ENCODE measurements at regions not wholly inside any gene's neighbourhood (a gene's known extent, or its start where the extent isn't known, plus 50 kb on each side); places are given as distances from the start of the nearest gene placed in this dataset.

- Mint-ChIP-seq H3K27ac (no peak overlapping the region), H3K4me3 (no peak overlapping the region), H3K4me1 (ENCODE audit: low read depth in 2 of 2) (peaks cover 7 to 12% of the 10 kb centered on the region in 2 donors), H3K9me3 (no peaks in the 10 kb centered on the region), H3K36me3 (no peaks in the 10 kb centered on the region), H3K27me3 (peaks cover 8 to 16% of the 10 kb centered on the region in 2 donors)
- ATAC-seq, result no peak
- DNase-seq (ENCODE audit: low spot score), result no peak
Measured at GRCh38 chr2:223701761-223702160, 99.6 kb upstream of the SCG2 start.

GRCh38 chr2:223700221-223700620 lies 98.1 kb upstream of the SCG2 start:
- peaks cover 14 to 20% of the 10 kb centered on the region in 2 donors for H3K27me3 Mint-ChIP-seq
- H3K4me3 Mint-ChIP-seq, result no peak overlapping the region
- no peaks in the 10 kb centered on the region for H3K36me3 Mint-ChIP-seq
- DNase-seq (ENCODE audit: low spot score), result no peak
- peaks cover 7 to 12% of the 10 kb centered on the region in 2 donors for H3K4me1 Mint-ChIP-seq (ENCODE audit: low read depth in 2 of 2)
- ATAC-seq, result no peak
- H3K9me3 Mint-ChIP-seq, result no peaks in the 10 kb centered on the region
- H3K27ac Mint-ChIP-seq, result no peak overlapping the region

GRCh38 chr2:223697892-223698645 lies 95.9 kb upstream of the SCG2 start:
- ATAC-seq, result no peak
- H3K9me3 Mint-ChIP-seq, result no peaks in the 10 kb centered on the region
- H3K36me3 Mint-ChIP-seq, result no peaks in the 10 kb centered on the region
- DNase-seq (ENCODE audit: low spot score), result no peak
- peaks cover 7 to 12% of the 10 kb centered on the region in 2 donors for H3K4me1 Mint-ChIP-seq (ENCODE audit: low read depth in 2 of 2)
- H3K27me3 Mint-ChIP-seq, result peaks cover 17 to 25% of the 10 kb centered on the region in 2 donors
- H3K4me3 Mint-ChIP-seq, result no peak overlapping the region
- H3K27ac Mint-ChIP-seq, result no peak overlapping the region

DNA sequence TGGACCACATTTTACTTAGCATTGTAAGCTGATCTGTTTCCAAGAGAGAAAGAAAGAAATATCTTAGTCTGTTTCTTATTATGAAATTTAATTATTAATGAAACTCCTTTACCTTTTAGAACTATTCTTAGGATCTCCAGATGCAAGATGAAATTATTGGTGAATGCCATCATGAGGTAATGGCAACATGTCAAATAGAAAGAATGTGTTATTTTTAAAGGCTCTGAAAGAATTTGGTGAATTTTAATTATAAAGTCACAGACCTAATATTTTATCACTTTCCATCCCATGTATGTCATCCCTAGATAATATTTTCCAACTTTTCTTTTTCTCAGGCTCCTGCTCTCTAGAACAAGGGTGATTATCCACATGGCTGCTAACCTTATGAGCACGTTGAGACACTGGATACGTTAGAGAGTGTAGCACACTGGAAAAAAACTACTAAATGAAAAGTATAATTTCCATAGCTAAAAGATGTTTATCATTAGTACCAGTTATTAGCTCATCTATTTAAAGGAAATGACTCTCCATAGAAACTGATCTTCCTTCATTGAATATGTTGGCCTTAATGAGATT lies 95.2 kb upstream of the SCG2 start:
- Mint-ChIP-seq H3K27ac (no peak overlapping the region), H3K9me3 (no peaks in the 10 kb centered on the region), H3K4me1 (ENCODE audit: low read depth in 2 of 2) (peaks cover 7 to 12% of the 10 kb centered on the region in 2 donors), H3K36me3 (no peaks in the 10 kb centered on the region), H3K4me3 (no peak overlapping the region), H3K27me3 (peaks cover 13 to 23% of the 10 kb centered on the region in 2 donors)
- DNase-seq (ENCODE audit: low spot score) (no peak), ATAC-seq (no peak)

GRCh38 chr2:223696719-223697118 lies 94.6 kb upstream of the SCG2 start:
- H3K27me3 Mint-ChIP-seq, result peaks cover 18 to 29% of the 10 kb centered on the region in 2 donors
- no peaks in the 10 kb centered on the region for H3K36me3 Mint-ChIP-seq
- no peak for ATAC-seq
- DNase-seq (ENCODE audit: low spot score), result no peak
- no peak overlapping the region for H3K27ac Mint-ChIP-seq
- H3K4me1 Mint-ChIP-seq (ENCODE audit: low read depth in 2 of 2), result peaks cover 7 to 12% of the 10 kb centered on the region in 2 donors
- H3K4me3 Mint-ChIP-seq, result no peak overlapping the region
- no peaks in the 10 kb centered on the region for H3K9me3 Mint-ChIP-seq

DNA sequence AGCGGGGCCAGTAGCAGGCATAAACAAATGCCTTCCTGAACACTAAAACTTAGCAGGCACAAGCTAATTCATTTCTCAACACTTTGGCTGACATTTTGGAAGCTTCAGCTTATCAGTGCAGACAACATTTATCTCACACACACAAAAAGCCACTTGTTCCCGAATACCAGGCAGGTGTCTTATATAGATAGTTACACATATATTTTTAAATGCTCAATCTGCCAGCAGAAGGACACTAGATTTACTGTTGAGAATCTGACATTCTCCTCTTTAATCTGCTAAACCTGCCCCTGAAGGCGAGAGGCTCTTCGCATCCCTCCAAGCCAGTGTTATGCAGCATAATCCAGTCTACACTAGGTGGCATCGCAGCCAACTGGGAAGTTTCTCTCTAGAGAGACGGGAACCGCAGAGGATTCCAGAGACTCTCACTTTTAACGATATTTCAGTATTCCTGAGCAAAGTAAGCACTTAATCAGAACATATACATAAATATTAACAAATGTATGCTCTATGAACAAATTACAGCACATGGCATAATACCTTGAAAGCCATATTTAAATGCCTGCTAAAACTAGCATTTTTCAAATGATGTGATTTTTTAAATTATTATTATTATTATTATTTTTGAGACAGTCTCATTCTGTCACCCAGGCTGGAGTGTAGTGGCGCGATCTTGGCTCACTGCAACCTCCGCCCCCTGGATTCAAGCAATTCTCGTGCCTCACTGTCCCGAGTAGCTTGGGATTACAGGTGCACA lies 90.2 kb upstream of the SCG2 start:
- Mint-ChIP-seq H3K4me3 (no peak overlapping the region), H3K27me3 (peaks cover 19 to 27% of the 10 kb centered on the region in 2 donors), H3K9me3 (no peaks in the 10 kb centered on the region), H3K4me1 (ENCODE audit: low read depth in 2 of 2) (no peaks in the 10 kb centered on the region), H3K36me3 (no peaks in the 10 kb centered on the region), H3K27ac (no peak overlapping the region)
- ATAC-seq (no peak), DNase-seq (ENCODE audit: low spot score) (no peak)

DNA sequence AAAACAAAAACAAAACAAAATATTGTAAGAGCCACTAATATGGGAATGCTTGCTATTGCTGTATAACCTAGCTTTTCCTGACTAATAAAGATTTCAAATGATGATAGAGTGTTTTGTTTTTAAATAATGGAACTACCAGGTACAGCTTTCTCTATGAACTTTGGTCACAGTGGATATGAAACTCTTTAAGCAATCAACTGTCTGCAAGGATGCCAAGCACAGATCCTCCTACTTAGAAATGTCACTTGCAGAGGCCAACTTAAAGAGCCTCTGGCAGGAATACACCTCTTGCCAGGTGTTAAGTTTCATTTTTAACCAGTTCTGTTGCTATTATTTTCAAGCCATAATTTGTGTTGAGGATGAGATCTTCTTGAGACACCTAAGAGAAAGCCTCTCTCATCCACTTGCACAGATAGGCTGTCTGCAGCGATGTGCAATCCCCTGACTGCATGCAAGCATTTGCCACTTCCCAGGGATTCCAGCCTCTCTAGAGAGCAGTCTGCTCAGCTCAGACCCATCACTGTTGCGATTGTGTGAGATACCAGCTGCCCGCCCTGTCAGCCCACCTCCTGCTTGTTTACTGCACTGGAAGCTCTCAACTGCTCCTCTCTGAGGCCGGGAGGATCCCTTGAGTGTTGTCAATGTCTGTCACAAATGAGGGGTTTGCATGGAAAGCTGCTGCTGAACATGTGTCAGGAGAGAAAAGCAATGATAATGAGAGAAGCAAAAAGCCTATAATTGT lies 86.1 kb upstream of the SCG2 start:
- no peak overlapping the region for H3K4me3 Mint-ChIP-seq
- H3K9me3 Mint-ChIP-seq, result no peaks in the 10 kb centered on the region
- no peaks in the 10 kb centered on the region for H3K4me1 Mint-ChIP-seq (ENCODE audit: low read depth in 2 of 2)
- H3K27me3 Mint-ChIP-seq, result peaks cover 8 to 16% of the 10 kb centered on the region in 2 donors
- H3K36me3 Mint-ChIP-seq, result no peaks in the 10 kb centered on the region
- no peak overlapping the region for H3K27ac Mint-ChIP-seq
- DNase-seq (ENCODE audit: low spot score), result no peak
- peak in 1 of 2 donors; percentile 28 for ATAC-seq

GRCh38 chr2:223681125-223681524 lies 79.0 kb upstream of the SCG2 start:
- Mint-ChIP-seq H3K27ac (no peak overlapping the region), H3K9me3 (no peaks in the 10 kb centered on the region), H3K4me1 (ENCODE audit: low read depth in 2 of 2) (no peaks in the 10 kb centered on the region), H3K36me3 (no peaks in the 10 kb centered on the region), H3K27me3 (no peaks in the 10 kb centered on the region), H3K4me3 (no peak overlapping the region)
- DNase-seq (ENCODE audit: low spot score), result no peak
- no peak for ATAC-seq

DNA sequence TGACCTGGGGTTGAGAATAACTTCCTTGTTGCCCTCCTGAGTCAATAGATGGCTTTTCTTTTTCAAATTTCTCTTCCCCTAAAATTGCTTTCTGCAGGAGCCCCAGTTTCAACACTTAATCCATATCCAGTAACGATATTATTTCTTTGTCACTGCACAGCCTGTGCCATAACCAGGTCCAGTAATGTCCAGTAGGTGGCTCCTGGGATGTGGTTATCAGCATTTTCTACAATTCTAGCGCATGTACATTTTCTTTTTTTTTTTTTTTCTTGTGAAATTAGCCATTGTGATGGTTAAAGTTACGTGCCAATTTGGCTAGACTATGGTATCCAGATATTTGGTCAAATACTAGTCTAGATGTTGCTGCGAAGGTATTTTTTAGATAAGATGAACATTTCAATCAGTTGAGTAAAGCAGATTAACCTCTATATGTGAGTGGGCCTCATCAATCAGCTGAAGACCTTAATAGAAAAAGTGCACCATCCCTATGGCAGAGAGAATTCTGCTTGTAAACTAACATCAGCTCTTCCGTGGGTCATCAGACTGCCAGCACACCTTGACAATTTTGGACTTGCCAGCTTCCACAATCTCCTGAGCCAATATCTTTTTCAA lies 72.9 kb upstream of the SCG2 start:
- Mint-ChIP-seq H3K4me1 (ENCODE audit: low read depth in 2 of 2) (no peaks in the 10 kb centered on the region), H3K27ac (no peak overlapping the region), H3K9me3 (no peaks in the 10 kb centered on the region), H3K36me3 (no peaks in the 10 kb centered on the region), H3K4me3 (no peak overlapping the region), H3K27me3 (peaks cover 11 to 21% of the 10 kb centered on the region in 2 donors)
- ATAC-seq, result no peak
- DNase-seq (ENCODE audit: low spot score), result no peak

DNA sequence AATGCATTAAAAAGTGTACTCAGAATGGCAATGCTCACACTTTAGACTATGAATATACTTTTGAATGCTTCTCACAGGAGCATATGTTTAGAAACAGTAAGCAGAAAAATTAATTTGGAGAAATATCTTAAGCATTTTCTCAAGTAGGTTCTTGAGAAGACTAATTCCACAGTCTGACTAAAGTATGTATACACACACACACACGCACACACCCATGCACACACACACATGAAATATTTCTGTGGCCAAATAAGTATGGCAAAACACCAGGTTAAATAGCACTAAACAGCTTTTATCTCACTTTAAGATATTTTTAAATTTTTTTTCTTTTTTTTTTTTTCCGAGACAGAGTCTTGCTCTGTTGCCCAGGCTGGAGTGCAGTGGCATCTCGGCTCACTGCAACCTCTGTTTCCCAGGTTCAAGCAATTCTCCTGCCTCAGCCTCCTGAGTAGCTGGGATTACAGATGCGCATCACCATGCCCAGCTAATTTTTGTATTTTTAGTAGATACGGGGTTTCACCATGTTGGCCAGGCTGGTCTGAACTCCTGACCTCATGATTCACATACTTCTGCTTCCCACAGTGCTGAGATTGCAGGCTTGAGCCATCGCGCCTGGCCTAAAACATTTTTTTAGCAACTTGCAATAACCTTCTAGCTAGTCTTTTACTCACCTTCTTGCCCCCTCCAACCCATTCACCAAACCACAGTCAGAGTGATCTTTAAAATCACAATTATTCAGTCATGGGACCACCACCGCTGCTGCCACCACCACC lies 67.5 kb upstream of the SCG2 start:
- Mint-ChIP-seq H3K4me3 (no peak overlapping the region), H3K9me3 (no peaks in the 10 kb centered on the region), H3K27ac (no peak overlapping the region), H3K27me3 (peaks cover 18 to 40% of the 10 kb centered on the region in 2 donors), H3K36me3 (no peaks in the 10 kb centered on the region), H3K4me1 (ENCODE audit: low read depth in 2 of 2) (no peaks in the 10 kb centered on the region)
- no peak for ATAC-seq
- DNase-seq (ENCODE audit: low spot score), result no peak

DNA sequence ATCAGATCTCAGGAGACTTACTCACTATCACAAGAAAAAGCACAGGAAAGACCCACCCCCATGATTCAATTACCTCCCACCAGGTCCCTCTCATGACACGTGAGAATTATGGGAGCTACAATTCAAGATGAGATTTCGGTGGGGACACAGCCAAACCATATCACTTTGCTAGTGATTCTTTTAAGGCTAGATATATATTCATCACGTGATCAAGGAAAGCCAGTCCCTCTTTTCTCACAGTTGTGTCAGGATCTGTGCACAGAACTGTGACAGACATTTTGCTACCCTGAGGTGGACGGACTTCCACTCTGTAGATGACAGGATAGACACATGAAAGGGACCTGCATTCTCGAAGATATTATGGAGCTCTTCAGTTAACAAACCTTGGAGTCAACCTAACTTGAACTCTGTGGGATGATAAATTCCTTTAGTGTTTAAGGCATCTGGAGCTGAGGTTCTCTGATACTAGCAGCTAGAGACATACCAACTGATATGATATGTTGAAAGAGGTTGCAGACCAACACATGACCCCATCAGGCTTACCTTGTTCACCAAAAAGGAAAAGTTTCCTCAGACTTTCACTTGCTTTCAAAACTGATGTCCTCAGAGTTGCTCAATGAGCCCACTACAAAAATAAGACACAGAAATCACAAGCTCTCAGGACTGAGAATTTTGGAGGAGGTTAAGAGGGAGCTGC lies 66.3 kb upstream of the SCG2 start:
- Mint-ChIP-seq H3K27ac (no peak overlapping the region), H3K9me3 (no peaks in the 10 kb centered on the region), H3K36me3 (no peaks in the 10 kb centered on the region), H3K4me1 (ENCODE audit: low read depth in 2 of 2) (no peaks in the 10 kb centered on the region), H3K27me3 (peaks cover 18 to 42% of the 10 kb centered on the region in 2 donors), H3K4me3 (no peak overlapping the region)
- DNase-seq (ENCODE audit: low spot score) (no peak), ATAC-seq (no peak)

DNA sequence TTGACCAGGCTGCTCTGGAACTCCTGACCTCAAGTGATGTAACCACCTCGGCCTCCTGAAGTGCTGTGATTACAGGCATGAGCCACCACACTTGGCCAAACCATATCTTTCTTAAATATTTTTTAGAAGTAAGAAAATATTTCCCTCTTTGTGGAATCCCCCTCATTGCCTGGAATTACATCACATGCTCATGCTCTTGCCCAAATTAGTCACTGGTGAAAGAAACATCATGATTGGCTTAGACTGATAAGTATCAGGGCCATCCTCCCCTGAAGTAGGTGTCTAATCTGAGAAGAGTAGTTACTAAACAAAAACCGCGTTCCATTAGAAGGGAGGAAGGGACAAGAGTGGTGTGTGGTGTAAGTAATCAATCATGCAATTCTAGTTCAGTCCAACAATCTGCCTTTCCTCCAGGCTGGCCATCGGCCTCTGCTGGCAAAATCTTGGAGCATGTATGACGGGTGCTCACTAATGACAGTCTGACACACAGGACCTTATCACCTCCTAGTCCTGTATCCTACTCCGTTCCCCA lies 52.3 kb upstream of the SCG2 start:
- H3K4me3 Mint-ChIP-seq, result no peak overlapping the region
- no peak for ATAC-seq
- H3K27ac Mint-ChIP-seq, result no peak overlapping the region

More for the DNA sequence above, 52.3 kb upstream of the SCG2 start:
- Mint-ChIP-seq H3K27me3 (peaks cover 22 to 52% of the 10 kb centered on the region in 2 donors), H3K9me3 (peaks cover 4% of the 10 kb centered on the region), H3K4me1 (ENCODE audit: low read depth in 2 of 2) (no peaks in the 10 kb centered on the region), H3K36me3 (no peaks in the 10 kb centered on the region)
- DNase-seq (ENCODE audit: low spot score), result no peak

Measured in natural killer cell treated with Interleukin-12 subunit alpha and Interleukin-12 subunit beta and Interleukin-15 and Interleukin-18, amount 100 ng/mL, for 72 hours (primary cell).